K562 (cell line): ENCODE measurements at regions not wholly inside any gene's neighbourhood (a gene's known extent, or its start where the extent isn't known, plus 50 kb on each side); places are given as distances from the start of the nearest gene placed in this dataset.

Experiments used
- BHLHE40 ChIP-seq: IDR thresholded peaks from 2 replicates; pipeline ENCODE4 v1.6.1; 2011; ENCODE audit warnings: low read length, improper control_type of control experiment
- RFX5 ChIP-seq: IDR thresholded peaks from 2 replicates; pipeline ENCODE4 v1.6.1; 2011; ENCODE audit warnings: low read depth, mild to moderate bottlenecking, improper control_type of control experiment, low read length

DNA sequence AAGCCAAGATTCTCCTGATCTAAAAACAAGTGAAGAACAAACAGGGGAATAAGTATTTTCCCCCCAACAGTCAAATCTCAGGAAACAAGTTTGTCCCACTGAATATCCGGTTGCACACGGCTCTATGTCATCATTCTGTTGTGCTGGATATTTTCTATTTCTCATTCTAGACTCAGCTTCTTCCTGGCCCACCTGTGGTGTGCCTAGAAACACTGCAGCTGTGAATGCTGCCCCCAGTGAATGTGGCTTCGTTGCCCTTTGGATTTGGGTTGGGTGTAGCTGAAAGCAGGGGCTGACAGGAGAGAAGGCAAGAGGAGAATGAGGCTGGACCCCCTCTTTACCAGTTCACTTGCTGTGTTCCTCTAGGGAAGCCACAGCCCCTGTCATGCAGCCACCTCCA, 181.2 kb upstream of the PROK2 start:
- no peak for TF ChIP-seq RFX5
- no peak for TF ChIP-seq BHLHE40
